NCI-H1417 treated with DMSO at 0.1 percent for 48 hours (cell line): ENCODE measurements at regions not wholly inside any gene's neighbourhood (a gene's known extent, or its start where the extent isn't known, plus 50 kb on each side); places are given as distances from the start of the nearest gene placed in this dataset.

ENCODE experiments used
- DNase-seq: peaks from one replicate; lab custom pipeline; 2025; lab: John Stamatoyannopoulos, UW

DNA sequence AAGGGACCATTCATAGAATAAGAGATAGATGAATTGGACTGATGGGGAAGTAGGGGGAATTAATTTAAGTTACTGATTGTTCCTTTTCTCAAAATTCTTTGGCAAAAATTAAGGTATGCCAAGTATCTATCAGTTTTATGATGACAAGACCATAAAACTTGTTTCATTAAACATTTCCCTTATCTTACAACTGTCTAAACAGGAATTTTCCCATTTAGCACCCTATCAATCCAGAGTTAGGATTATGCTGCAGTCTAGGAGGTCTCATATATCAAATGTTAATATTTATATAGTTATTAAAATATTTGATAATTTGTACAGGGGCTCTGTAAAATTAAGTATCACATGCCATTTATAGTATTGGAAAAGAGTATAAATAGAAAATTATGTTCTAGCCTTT is 51.5 kb upstream of the ARID1B start:
- no peak for DNase-seq

- no peak for DNase-seq
Observed at GRCh38 chr6:156720691-156721685, 56.2 kb upstream of the ARID1B start.

GRCh38 chr6:156719720-156720563 is 57.2 kb upstream of the ARID1B start:
- DNase-seq = no peak

DNA sequence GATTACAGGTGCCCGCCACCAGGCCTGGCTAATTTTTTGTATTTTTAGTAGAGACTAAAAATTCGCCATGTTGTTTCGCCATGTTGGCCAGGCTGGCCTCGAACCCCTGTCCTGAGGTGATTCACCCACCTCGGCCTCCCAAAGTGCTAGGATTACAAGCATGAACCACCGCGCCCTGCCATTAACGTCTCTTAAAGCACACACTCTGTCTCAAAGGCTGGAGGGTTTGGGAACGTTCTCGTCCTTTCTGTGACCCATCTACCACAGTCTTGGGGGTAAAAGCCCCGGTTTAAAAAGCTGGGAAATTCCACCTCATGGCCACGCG is 57.8 kb upstream of the ARID1B start:
- DNase-seq = no peak

- DNase-seq = no peak
Observed at GRCh38 chr6:156718647-156719394, 58.4 kb upstream of the ARID1B start.

- DNase-seq = no peak
Observed at GRCh38 chr6:156717542-156717941, 59.6 kb upstream of the ARID1B start.

- DNase-seq = no peak
Observed at GRCh38 chr6:156715839-156716238, 61.3 kb upstream of the ARID1B start.

DNA sequence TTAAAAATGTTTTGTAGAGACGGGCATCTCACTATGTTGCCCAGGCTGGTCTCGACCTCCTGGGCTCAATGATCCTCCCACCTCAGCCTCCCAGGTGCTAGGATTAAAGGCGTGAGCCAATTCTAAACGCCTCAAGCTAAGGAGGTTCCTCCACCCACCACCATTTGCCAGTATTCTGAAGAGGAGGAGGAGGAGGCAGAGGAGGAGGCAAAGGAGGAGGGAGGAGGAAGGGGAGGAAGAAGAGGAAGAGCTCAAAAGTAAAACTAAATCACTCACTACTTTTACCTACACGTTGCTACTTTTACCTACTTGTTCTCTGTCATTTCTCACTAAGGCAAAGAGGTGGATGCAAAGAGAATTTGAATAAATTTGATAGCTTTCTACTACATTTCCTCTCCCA is 63.6 kb upstream of the ARID1B start:
- DNase-seq = no peak

DNA sequence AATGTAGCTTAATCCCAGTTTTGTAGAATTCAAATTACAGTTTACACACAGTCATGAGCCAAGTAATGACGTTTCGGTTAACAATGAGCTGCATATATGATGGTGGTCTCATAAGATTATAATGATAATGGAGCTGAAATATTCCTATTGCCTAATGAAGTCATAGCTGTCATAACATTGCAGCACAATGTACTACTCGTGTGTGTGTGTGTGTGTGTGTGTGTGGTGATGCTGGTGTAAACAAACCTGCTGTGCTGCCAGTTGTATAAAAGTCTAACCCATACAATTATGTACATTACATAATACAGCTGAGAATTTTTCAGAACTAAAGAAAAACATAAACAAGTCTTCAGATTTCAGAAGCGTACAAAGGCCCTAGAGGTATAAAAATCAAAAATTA is 66.7 kb upstream of the ARID1B start:
- no peak for DNase-seq

DNA sequence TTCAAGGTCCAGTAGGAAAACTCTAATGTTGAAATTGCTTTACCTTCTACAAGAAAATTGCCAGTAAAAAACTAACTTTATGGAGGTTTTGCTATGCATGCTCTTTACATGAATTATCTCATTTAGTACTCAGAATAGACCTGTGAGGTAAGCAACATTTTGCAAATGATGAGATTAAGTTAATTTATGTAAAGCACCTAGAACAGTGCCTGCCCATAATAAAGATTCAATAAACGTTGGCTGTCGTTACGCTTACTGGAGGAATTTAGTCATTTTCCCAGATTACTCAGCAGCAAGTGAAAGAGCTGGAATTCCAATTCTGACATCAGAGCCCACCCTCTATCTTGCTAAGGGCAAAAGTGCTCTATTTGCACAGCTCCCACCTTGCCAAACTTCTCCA is 69.4 kb upstream of the ARID1B start:
- DNase-seq = no peak

DNA sequence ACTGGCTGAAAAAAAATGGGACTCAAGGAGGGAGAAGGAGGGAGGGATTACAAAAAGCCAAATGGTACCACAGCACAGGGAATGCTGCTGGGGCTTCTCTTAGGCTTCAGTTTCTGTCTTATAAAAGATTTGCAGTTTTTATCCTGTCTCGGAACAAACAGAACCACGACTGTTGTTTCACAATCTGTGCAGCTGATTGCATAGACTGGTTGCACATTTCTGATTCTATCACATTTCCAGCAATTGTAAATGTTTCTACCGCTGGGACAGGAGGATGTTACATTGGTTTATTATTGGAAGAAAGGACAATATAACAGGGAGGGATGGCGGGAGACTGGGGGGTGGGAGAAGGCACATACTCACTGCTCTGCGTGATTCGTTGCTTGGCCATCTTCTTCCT is 73.5 kb upstream of the ARID1B start:
- no peak for DNase-seq

GRCh38 chr6:156701966-156702365 is 75.2 kb upstream of the ARID1B start:
- DNase-seq = no peak

DNA sequence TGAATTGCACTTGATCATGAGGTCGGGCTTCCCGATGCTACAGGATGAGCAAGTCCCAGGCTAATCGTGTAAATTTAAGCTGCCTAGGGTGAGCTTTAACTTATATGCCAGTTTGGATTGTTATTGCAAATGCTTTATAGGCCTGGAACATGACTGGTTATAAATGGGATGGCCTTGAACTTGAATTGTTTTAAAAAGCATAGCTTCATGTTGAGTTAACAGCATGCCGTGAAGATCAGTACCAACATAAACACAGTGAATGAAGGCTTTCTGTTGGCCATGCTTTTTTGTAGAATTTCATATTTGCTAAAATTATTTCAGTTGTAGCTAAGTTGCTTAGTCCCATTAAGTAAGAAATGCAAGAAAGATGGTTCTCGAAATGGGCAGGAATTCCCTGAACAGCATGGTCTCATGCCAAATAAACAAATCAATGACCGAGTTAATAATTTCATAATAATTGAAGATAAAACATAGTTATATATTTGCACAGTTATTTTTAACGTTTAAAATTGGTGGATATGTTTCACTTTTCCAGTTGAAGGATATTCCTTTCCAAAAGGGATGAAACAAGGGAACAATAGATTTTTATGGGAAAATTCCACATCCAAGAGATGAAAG is 76.6 kb upstream of the ARID1B start:
- no peak for DNase-seq

GRCh38 chr6:156699935-156700334 is 77.2 kb upstream of the ARID1B start:
- DNase-seq = no peak

DNA sequence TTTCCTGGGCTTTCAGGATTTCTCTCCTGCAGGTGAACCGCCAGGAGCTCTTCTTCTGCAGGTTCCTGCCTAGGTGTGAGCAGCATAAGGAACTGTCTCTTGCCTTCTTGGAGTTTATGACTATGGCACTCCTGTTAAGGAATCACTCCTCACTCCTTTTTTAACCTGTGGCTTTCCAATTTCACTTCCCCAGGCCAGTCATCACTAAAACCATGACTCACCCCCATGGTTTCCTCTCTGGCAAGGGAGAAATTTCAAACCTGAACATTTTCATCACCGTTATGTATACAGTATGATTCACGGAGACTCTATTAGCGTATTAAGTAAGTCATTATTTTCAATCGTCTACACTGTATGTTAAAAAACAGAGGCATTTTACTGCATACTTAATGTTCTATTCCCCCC is 78.2 kb upstream of the ARID1B start:
- DNase-seq = no peak

DNA sequence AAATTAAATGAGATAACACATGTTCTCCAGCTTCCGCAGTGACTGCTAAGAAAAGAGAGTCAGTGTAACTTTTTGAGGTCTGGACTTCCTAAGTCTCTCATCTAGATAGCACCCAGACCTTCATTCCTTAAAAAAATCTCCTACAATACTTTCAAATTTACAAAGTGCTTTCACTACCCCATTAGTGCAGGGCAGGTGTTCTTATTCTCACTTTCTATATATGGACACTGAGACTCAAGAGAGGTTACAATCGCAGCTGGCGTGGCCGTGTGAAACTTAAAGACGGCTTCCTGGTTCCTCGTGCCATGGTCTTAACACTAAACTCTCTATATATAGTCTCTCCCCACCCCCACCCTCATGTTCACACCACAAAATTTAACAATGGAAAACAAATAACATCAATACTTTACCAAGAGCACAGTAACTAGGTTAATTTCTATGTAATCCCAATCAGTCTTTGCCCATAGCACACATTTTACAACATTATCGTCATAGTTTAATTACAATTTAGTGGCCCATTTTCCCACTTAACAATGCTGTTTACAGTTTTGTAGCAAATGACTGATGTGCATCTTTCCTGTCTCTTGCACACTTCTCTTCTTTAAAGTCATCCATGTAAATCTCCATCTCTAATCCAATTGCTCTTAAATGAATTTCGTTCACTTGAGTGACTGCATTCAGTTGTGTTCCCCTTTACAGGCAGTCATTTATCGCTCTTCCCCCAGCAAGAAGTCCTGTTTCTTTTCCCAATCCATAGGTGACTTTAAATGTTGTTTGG is 78.8 kb upstream of the ARID1B start:
- no peak for DNase-seq

- DNase-seq = no peak
Observed at GRCh38 chr6:156697225-156697830, 79.8 kb upstream of the ARID1B start.

DNA sequence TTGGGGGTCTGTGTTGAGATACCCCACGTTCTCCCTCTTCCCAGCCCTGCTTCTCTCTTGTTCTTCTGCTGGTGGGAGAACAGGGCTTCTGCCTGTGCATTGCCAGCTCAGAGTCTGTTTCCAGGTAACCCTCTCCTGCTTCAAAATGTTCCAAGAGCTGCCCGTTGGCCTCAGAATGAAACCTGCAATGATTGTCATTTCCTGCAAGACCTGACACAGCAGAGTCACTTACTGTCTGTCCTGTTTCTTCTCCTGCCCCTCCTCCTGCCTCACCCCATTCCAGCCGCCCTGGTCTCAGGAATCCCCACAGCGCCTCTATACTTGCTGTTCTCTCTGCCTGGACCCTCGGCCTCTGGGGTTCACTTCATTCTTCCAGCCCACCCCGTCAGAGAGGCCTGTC is 81.4 kb upstream of the ARID1B start:
- no peak for DNase-seq

- no peak for DNase-seq
Observed at GRCh38 chr6:156694679-156695078, 82.5 kb upstream of the ARID1B start.

- DNase-seq = no peak
Observed at GRCh38 chr6:156691018-156691417, 86.2 kb upstream of the ARID1B start.

GRCh38 chr6:156689656-156690055 is 87.5 kb upstream of the ARID1B start:
- no peak for DNase-seq
